K562 (cell line): ENCODE measurements at regions not wholly inside any gene's neighbourhood (a gene's known extent, or its start where the extent isn't known, plus 50 kb on each side); places are given as distances from the start of the nearest gene placed in this dataset.
A peak's percentile ranks its signal among the peaks of the same experiment; 100 is the strongest.

Experiments used
- BACH1 ChIP-seq: fragments of 200-800 bp; sonication (Bioruptor generic); IDR thresholded peaks from 2 replicates; pipeline ENCODE4 v1.6.1; 2016; ENCODE audit warnings: missing genetic modification characterization, missing compliant biosample characterization
- BRF1 ChIP-seq: IDR thresholded peaks from 3 replicates; pipeline ENCODE4 v1.6.1; 2011; ENCODE audit warnings: borderline replicate concordance, mild to moderate bottlenecking; ENCODE audit not compliant: insufficient read length; ENCODE audit errors: extremely low read depth
- CHAMP1 ChIP-seq: fragments of 450-650 bp; IDR thresholded peaks from 2 replicates; pipeline ENCODE4 v1.6.1; 2016; ENCODE audit warnings: mild to moderate bottlenecking
- CREB3 ChIP-seq: fragments of 450-650 bp; conservative IDR thresholded peaks from 2 replicates; pipeline ENCODE4 v1.6.1; 2016; ENCODE audit warnings: missing genetic modification characterization, low read depth, mild to moderate bottlenecking, missing compliant biosample characterization, moderate library complexity
- DACH1 ChIP-seq: fragments of 450-650 bp; IDR thresholded peaks from 2 replicates; pipeline ENCODE4 v1.6.1; 2018; ENCODE audit not compliant: partially characterized antibody
- E2F3 ChIP-seq: fragments of 250-450 bp; sonication (Bioruptor Pico); IDR thresholded peaks from 2 replicates; pipeline ENCODE4 v1.4.0; 2020; ENCODE audit warnings: mild to moderate bottlenecking
- ESRRB ChIP-seq: fragments of 250-450 bp; sonication (Bioruptor Pico); IDR thresholded peaks from 2 replicates; pipeline ENCODE4 v1.5.0; 2020; ENCODE audit warnings: mild to moderate bottlenecking, moderate library complexity, borderline replicate concordance
- ETV1 ChIP-seq: fragments of 450-650 bp; conservative IDR thresholded peaks from 2 replicates; pipeline ENCODE4 v1.6.1; 2016; ENCODE audit warnings: missing genetic modification characterization, control low read depth, low read depth, missing compliant biosample characterization
- HBP1 ChIP-seq: fragments of 450-650 bp; formaldehyde crosslinking; IDR thresholded peaks from 2 replicates; pipeline ENCODE4 v1.4.0; 2022; ENCODE audit warnings: missing genetic modification characterization
- HINFP ChIP-seq: fragments of 450-650 bp; conservative IDR thresholded peaks from 2 replicates; pipeline ENCODE4 v1.6.1; 2016; ENCODE audit warnings: missing genetic modification characterization, low read depth, mild to moderate bottlenecking, control low read depth, missing compliant biosample characterization
- HNRNPLL ChIP-seq: fragments of 200-400 bp; formaldehyde crosslinking; IDR thresholded peaks from 2 replicates; pipeline ENCODE4 v1.6.1; 2017; ENCODE audit warnings: low read length, low read depth, mild to moderate bottlenecking; ENCODE audit not compliant: poor library complexity, severe bottlenecking
- KLF10 ChIP-seq: fragments of 250-450 bp; sonication (Bioruptor Pico); IDR thresholded peaks from 2 replicates; pipeline ENCODE4 v1.6.1; 2021; ENCODE audit warnings: matching md5 sums
- KLF6 ChIP-seq: fragments of 250-450 bp; sonication (Bioruptor Pico); IDR thresholded peaks from 2 replicates; pipeline ENCODE4 v1.4.0; 2020; ENCODE audit warnings: mild to moderate bottlenecking, moderate library complexity, borderline replicate concordance
- MAFF ChIP-seq: IDR thresholded peaks from 2 replicates; pipeline ENCODE4 v1.6.1; 2012; ENCODE audit warnings: low read length, improper control_type of control experiment
- MXD1 ChIP-seq: fragments of 250-450 bp; sonication (Bioruptor Pico); IDR thresholded peaks from 2 replicates; pipeline ENCODE4 v1.8.0; 2021; ENCODE audit warnings: borderline replicate concordance, mild to moderate bottlenecking, moderate library complexity; ENCODE audit not compliant: poor library complexity, severe bottlenecking
- NFRKB ChIP-seq: fragments of 450-650 bp; IDR thresholded peaks from 2 replicates; pipeline ENCODE4 v1.6.1; 2016; ENCODE audit warnings: low read depth
- SIN3B ChIP-seq: fragments of 450-650 bp; IDR thresholded peaks from 2 replicates; pipeline ENCODE4 v1.6.1; 2017; ENCODE audit warnings: low read depth, mild to moderate bottlenecking, moderate library complexity
- TEAD2 ChIP-seq: fragments of 450-650 bp; IDR thresholded peaks from 2 replicates; pipeline ENCODE4 v1.6.1; 2016; ENCODE audit warnings: missing genetic modification characterization, control low read depth, missing compliant biosample characterization
- ZBTB34 ChIP-seq: fragments of 250-450 bp; sonication (Bioruptor Pico); IDR thresholded peaks from 2 replicates; pipeline ENCODE4 v1.8.0; 2021; ENCODE audit warnings: mild to moderate bottlenecking, moderate library complexity
- ZNF253 ChIP-seq: fragments of 250-450 bp; sonication (Bioruptor Pico); conservative IDR thresholded peaks from 2 replicates; pipeline ENCODE4 v1.6.1; 2021; ENCODE audit warnings: mild to moderate bottlenecking
- ZZZ3 ChIP-seq: fragments of 450-650 bp; IDR thresholded peaks from 2 replicates; pipeline ENCODE4 v1.6.1; 2016; ENCODE audit warnings: antibody characterized with exemption, mild to moderate bottlenecking, moderate library complexity

- TF ChIP-seq ZBTB34: no peak
- 0 out of 2 replicates have a peak, but pooled peaks have one; percentile 25 for TF ChIP-seq HINFP
- TF ChIP-seq ZNF253: no peak
- peak; percentile 12; the same call in 1 of the 2 replicates for TF ChIP-seq TEAD2 (tag)
- TF ChIP-seq KLF10 (CRISPR knock-in tag): no peak
- no peak for TF ChIP-seq HNRNPLL
- TF ChIP-seq KLF6 (CRISPR knock-in tag): 0 out of 2 replicates have a peak, but pooled peaks have one; percentile 26
- TF ChIP-seq BACH1 (tag): no peak
- TF ChIP-seq ETV1 (tag): no peak
- no peak for TF ChIP-seq MXD1 (CRISPR knock-in tag)
- TF ChIP-seq SIN3B: no peak
- no peak for TF ChIP-seq ZZZ3
- no peak for TF ChIP-seq ESRRB (CRISPR knock-in tag)
- no peak for TF ChIP-seq DACH1
- TF ChIP-seq HBP1 (CRISPR knock-in tag): no peak
- peak; percentile 63; the same call in 1 of the 2 replicates for TF ChIP-seq CREB3 (tag)
- no peak for TF ChIP-seq CHAMP1
- no peak for TF ChIP-seq E2F3 (CRISPR knock-in tag)
- TF ChIP-seq BRF1: no peak
- no peak for TF ChIP-seq MAFF
- TF ChIP-seq NFRKB: no peak
Measured at GRCh38 chr11:86181379-86181778, 63.2 kb upstream of the EED start (continued).
